ENCODE measurements at regions not wholly inside any gene's neighbourhood (a gene's known extent, or its start where the extent isn't known, plus 50 kb on each side); places are given as distances from the start of the nearest gene placed in this dataset.

- Histone ChIP-seq H2AFZ (ENCODE audit: low read depth) (no peak overlapping the region), H3K4me1 (ENCODE audit: low read depth, poor library complexity, severe bottlenecking) (no peaks in the 10 kb centered on the region), H3K27ac (no peak overlapping the region), H4K20me1 (ENCODE audit: insufficient read depth) (no peaks in the 10 kb centered on the region; the same call in 1 of the 2 replicates), H3K9ac (no peak overlapping the region), H3K4me2 (no peak overlapping the region), H3K36me3 (ENCODE audit: insufficient read depth) (no peaks in the 10 kb centered on the region), H3K27me3 (ENCODE audit: insufficient read depth, low read depth) (no peaks in the 10 kb centered on the region), H3K79me2 (ENCODE audit: insufficient read depth, low read depth) (no peaks in the 10 kb centered on the region), H3K4me3 (IDR thresholded peaks at IDR 0.05; ENCODE audit: insufficient read depth, low read depth, low read length) (no peak overlapping the region)
- no peak for TF ChIP-seq CTCF (conservative IDR thresholded peaks at IDR 0.05; ENCODE audit: low read depth, low read length)
These were observed 179.0 kb downstream of the TAF11L14 start for GRCh38 chr5:17813214-17813613.

GRCh38 chr5:17816505-17816904 is 182.2 kb downstream of the TAF11L14 start:
- Histone ChIP-seq H3K27me3 (ENCODE audit: insufficient read depth, low read depth) (no peaks in the 10 kb centered on the region), H2AFZ (ENCODE audit: low read depth) (no peak overlapping the region), H4K20me1 (ENCODE audit: insufficient read depth) (no peaks in the 10 kb centered on the region), H3K9ac (no peak overlapping the region), H3K36me3 (ENCODE audit: insufficient read depth) (no peaks in the 10 kb centered on the region), H3K4me2 (no peak overlapping the region), H3K4me1 (ENCODE audit: low read depth, poor library complexity, severe bottlenecking) (no peaks in the 10 kb centered on the region), H3K4me3 (IDR thresholded peaks at IDR 0.05; ENCODE audit: insufficient read depth, low read depth, low read length) (no peak overlapping the region), H3K27ac (no peak overlapping the region), H3K79me2 (ENCODE audit: insufficient read depth, low read depth) (no peaks in the 10 kb centered on the region)
- TF ChIP-seq CTCF (conservative IDR thresholded peaks at IDR 0.05; ENCODE audit: low read depth, low read length), result no peak

- H4K20me1 ChIP-seq (ENCODE audit: insufficient read depth), result no peaks in the 10 kb centered on the region
- no peaks in the 10 kb centered on the region for H3K27me3 ChIP-seq (ENCODE audit: insufficient read depth, low read depth)
- TF ChIP-seq CTCF (conservative IDR thresholded peaks at IDR 0.05; ENCODE audit: low read depth, low read length), result no peak
- no peaks in the 10 kb centered on the region for H3K79me2 ChIP-seq (ENCODE audit: insufficient read depth, low read depth)
- no peaks in the 10 kb centered on the region for H3K36me3 ChIP-seq (ENCODE audit: insufficient read depth)
- H2AFZ ChIP-seq (ENCODE audit: low read depth), result no peak overlapping the region
- H3K4me1 ChIP-seq (ENCODE audit: low read depth, poor library complexity, severe bottlenecking), result no peaks in the 10 kb centered on the region
- no peak overlapping the region for H3K4me3 ChIP-seq (IDR thresholded peaks at IDR 0.05; ENCODE audit: insufficient read depth, low read depth, low read length)
- H3K4me2 ChIP-seq, result no peak overlapping the region
- no peak overlapping the region for H3K27ac ChIP-seq
- no peak overlapping the region for H3K9ac ChIP-seq
These were observed 182.7 kb downstream of the TAF11L14 start for GRCh38 chr5:17816944-17817343.

- Histone ChIP-seq H3K4me2 (no peak overlapping the region), H3K36me3 (ENCODE audit: insufficient read depth) (no peaks in the 10 kb centered on the region), H3K9ac (no peak overlapping the region), H3K27me3 (ENCODE audit: insufficient read depth, low read depth) (no peaks in the 10 kb centered on the region), H3K4me3 (IDR thresholded peaks at IDR 0.05; ENCODE audit: insufficient read depth, low read depth, low read length) (no peak overlapping the region), H3K27ac (no peak overlapping the region), H3K79me2 (ENCODE audit: insufficient read depth, low read depth) (no peaks in the 10 kb centered on the region), H4K20me1 (ENCODE audit: insufficient read depth) (no peaks in the 10 kb centered on the region), H3K4me1 (ENCODE audit: low read depth, poor library complexity, severe bottlenecking) (no peaks in the 10 kb centered on the region), H2AFZ (ENCODE audit: low read depth) (no peak overlapping the region)
- no peak for TF ChIP-seq CTCF (conservative IDR thresholded peaks at IDR 0.05; ENCODE audit: low read depth, low read length)
These were observed 183.7 kb downstream of the TAF11L14 start for GRCh38 chr5:17817990-17818389.
